Stimulated activated CD8-positive, alpha-beta memory T cell treated with anti-CD3 and anti-CD28 coated beads, Interleukin-7, amount 100 ng/mL, for 24 hours (primary cell): ENCODE measurements at regions not wholly inside any gene's neighbourhood (a gene's known extent, or its start where the extent isn't known, plus 50 kb on each side); places are given as distances from the start of the nearest gene placed in this dataset.
"Not testable (repeated sequence)": the region's sequence is repeated elsewhere in the genome, so short reads cannot be mapped to it uniquely, and the experiment has no call there.

Source experiments
- DNase-seq: peaks from one replicate; pipeline ENCODE4 v3.0.0-alpha.2; 2020; ENCODE audit warnings: low read depth

GRCh38 chrX:63466690-63467089 lies 115.6 kb upstream of the SPIN4 start:
- no peak for DNase-seq

- DNase-seq, result no peak
Observed at GRCh38 chrX:63458981-63459380, 107.8 kb upstream of the SPIN4 start.

GRCh38 chrX:63453571-63453970 lies 102.4 kb upstream of the SPIN4 start:
- DNase-seq, result no peak

GRCh38 chrX:63441717-63442116 lies 90.6 kb upstream of the SPIN4 start:
- DNase-seq, result no peak

- no peak for DNase-seq
Observed at GRCh38 chrX:63439580-63439979, 88.4 kb upstream of the SPIN4 start.

GRCh38 chrX:63436865-63437264 lies 85.7 kb upstream of the SPIN4 start:
- no peak for DNase-seq

- no peak for DNase-seq
Observed at GRCh38 chrX:63434665-63435064, 83.5 kb upstream of the SPIN4 start.

- no peak for DNase-seq
Observed at GRCh38 chrX:63434206-63434605, 83.1 kb upstream of the SPIN4 start.

GRCh38 chrX:63430026-63430425 lies 78.9 kb upstream of the SPIN4 start:
- no peak for DNase-seq

- DNase-seq, result no peak
Observed at GRCh38 chrX:63428348-63428747, 77.2 kb upstream of the SPIN4 start.

- no peak for DNase-seq
Observed at GRCh38 chrX:63426519-63426918, 75.4 kb upstream of the SPIN4 start.

GRCh38 chrX:63424063-63424462 lies 72.9 kb upstream of the SPIN4 start:
- no peak for DNase-seq

- DNase-seq, result no peak
Observed at GRCh38 chrX:63421411-63421810, 70.3 kb upstream of the SPIN4 start.

- no peak for DNase-seq
Observed at GRCh38 chrX:63418211-63418610, 67.1 kb upstream of the SPIN4 start.

GRCh38 chrX:63417649-63418048 lies 66.5 kb upstream of the SPIN4 start:
- DNase-seq, result no peak

GRCh38 chrX:63409934-63410333 lies 58.8 kb upstream of the SPIN4 start:
- not testable (repeated sequence) for DNase-seq

GRCh38 chrX:63408050-63408449 lies 56.9 kb upstream of the SPIN4 start:
- no peak for DNase-seq

- DNase-seq, result no peak
Observed at GRCh38 chrX:63404332-63404731, 53.2 kb upstream of the SPIN4 start.

GRCh38 chrX:63402106-63402505 lies 51.0 kb upstream of the SPIN4 start:
- no peak for DNase-seq
